HG02678 (cell line): ENCODE measurements at regions not wholly inside any gene's neighbourhood (a gene's known extent, or its start where the extent isn't known, plus 50 kb on each side); places are given as distances from the start of the nearest gene placed in this dataset.
A peak's percentile ranks its signal among the peaks of the same experiment; 100 is the strongest.

Source experiments
- ATAC-seq: cut with Tn5 transposase; IDR thresholded peaks from one replicate; pipeline ENCODE4 v1.9.1; 2021; ENCODE audit warnings: mild to moderate bottlenecking, moderate library complexity; ENCODE audit not compliant: unreplicated experiment

DNA sequence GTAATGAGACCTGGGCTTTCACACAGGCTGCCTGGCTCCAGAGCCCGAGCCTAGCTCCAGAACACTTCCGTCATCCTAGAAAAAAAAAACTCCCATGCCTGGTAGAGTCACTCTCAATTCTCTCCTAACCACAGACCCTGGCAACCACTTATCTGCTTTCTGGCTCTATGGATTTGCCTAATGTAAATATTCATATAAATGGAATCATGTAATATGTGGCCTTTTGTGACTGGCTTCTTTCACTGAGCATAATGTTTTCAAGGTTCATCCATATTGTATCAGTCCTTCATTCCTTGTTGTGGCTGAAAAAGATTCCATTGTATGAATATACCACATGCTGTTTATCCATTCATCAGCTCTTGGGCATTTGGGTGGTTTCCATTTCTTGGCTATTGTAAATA is 167.7 kb upstream of the MKLN1 start:
- ATAC-seq: no peak

DNA sequence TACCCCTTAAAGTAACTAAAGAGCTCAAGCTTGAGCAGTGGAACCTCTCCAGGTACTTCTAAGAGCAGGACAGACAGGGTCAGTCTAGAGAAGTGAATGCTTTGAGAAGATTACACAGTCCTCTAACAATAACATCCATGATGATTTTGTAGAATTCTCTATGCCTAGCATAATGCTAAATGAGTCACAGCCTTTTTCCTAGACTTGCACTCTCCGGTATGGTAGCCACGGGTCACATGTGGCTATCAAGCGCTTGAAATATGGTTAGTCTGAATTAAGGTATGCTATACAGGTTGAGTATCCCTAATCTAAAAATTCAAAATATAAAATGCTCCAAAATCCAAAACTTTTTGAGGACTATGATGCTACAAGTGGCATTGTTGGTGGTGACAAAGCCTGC is 166.6 kb upstream of the MKLN1 start:
- no peak for ATAC-seq

DNA sequence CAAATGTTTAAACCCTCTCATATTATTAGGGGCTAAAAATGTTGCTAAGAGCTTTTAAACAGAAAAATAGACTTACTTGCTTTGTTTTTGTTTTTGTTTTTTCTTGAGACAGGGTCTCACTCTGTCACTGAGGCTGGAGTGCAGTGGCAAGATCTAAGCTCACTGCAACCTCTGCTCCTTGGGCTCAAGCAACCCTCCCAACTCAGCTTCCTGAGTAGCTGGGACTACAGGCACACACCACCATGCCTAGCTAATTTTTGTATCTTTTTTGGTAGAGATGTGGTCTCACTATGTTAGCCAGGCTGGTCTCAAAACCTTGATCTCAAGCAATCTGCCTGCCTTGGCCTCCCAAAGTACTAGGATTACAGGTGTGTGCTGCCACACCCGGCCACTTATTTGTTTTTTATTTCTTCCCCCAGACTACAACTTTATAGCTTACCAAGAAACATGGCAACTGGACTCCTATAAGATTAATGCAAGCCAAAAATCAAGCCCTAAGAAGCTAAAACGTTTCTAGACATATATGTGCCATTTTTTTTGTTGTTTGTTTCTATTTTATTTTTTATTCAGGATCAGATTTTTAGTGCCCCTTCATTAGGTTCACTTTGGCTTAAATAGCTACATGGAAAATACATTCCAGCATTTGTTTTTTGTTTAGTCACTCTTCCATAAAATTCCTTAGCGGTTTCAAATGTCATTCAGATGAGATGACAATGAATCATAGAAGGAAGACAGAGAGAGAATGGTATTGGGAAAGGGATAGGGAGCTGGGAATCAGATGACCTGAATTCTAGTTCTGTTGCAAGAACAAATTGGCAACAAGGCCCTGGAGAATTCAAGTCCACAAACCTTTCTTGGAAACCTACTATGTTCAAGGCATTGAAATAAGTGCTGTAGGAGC is 163.4 kb upstream of the MKLN1 start:
- ATAC-seq: no peak

DNA sequence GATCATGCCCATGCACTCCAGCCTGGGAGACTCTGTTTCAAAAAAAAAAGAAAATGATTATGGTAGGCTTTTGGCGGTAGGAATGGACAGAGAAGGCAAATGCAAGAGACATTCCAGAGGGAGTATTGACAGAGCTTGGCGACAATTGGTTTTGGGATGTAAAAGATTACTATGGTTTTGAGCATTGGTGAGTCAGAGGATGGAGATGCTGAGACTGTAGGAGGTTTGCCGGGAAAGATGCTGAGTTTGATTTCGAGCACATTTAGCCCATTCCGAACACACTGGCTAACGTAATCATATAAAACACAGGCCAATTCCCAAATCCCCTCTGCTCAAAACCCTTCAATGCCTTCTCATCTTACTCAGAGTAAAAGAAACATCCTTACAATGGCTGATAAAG is 161.6 kb upstream of the MKLN1 start:
- no peak for ATAC-seq

DNA sequence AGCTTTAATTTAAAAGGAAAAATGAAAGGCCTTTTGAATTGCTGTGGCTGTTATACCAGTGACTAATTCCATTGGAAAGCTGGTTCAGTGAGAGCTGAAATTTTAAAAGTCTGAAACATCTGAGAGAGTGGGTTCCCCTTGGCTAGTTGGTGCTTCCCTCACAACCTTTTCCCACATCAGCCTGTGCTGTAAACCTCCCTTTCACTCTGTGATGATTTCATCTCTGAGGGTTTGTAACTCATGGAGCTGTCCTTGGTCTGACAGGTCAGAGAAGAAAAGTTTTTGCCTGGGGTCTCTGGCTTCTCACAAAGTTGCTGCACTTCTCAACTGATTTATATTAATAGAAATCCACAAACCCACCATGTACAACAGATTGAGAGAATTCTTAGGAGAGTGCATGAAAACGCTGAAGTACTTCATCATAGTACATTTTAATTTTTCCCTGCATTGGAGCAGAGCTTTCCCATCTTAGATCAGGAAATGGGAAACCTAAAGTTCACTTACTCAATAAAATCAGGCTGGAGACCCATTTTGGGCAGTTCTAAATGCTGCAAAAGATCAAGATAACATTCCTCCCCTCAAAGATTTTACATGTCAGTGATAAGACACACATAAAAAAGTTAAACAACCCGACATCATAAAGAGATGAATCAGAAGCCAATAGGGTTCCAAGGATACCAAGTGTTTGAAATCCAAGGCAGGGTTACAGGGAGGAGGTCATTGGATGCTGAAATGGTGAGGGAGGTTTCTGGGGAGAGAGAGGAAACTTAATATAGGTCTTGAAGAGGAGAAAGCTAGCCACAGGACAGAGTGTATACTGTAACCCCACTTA is 157.0 kb upstream of the MKLN1 start:
- no peak for ATAC-seq

DNA sequence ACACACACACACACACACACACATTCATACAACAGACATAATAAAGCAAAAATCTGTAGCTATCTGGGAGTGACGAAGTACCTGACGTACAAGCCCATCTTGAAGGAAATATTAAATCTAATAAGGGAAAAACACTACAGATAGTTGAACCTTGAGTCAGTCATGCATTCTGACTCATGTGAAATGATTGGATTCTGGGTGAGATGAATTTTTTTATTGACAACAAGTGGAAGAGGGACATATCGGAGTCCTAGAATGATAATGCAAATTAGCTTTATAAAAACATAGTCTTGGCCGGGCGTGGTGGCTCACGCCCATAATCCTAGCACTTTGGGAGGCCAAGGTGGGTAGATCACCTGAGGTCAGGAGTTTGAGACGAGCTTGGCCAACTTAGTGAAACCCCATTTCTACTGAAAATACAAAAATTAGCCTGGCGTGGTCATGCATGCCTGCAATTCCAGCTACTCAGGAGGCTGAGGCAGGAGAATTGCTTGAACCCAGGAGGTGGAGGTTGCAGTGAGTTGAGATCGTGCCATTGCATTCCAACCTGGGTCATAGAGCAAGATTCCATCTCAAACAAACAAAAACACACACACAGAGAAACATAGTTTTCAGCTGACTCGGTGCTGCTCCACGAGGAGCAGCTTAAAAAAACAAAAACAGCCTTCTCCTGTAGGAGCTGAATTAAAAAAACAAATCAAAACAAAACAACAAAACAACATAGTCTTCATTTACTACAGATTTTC is 154.4 kb upstream of the MKLN1 start:
- no peak for ATAC-seq

DNA sequence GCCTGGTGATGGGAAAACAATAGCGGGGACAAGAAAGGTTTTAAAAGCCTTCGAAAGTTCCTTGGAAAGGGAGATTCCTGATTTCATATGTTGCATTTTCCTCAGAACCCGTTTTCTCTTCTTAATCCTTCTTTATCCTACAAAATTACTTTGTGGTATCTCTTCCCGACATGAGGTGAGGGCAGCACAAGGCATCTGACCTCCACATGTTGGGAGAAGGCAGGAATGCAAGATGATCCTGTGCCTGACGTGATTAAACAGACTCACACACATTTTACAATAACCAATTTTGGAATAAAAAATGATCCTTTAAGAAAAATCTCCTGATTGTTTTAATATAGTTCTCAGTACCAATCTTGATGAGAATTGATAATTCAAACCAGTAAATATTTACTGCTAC is 153.3 kb upstream of the MKLN1 start:
- ATAC-seq: no peak

DNA sequence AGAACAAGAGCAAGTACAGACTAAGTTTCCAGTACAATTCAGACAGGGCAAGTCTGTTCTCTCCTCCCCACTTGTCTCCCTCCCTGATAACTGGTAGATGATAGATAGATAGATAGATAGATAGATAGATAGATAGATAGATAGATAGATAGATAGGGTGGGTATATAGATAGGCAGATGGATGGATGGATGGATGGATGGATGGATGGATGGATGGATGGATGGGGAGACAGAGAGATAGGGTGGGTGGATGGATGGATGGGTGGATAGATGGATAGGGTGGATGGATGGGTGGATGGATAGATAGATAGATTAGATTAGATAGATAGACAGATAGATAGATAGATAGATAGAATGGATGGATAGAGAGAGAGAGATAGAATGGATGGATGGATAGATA is 152.8 kb upstream of the MKLN1 start:
- no peak for ATAC-seq

DNA sequence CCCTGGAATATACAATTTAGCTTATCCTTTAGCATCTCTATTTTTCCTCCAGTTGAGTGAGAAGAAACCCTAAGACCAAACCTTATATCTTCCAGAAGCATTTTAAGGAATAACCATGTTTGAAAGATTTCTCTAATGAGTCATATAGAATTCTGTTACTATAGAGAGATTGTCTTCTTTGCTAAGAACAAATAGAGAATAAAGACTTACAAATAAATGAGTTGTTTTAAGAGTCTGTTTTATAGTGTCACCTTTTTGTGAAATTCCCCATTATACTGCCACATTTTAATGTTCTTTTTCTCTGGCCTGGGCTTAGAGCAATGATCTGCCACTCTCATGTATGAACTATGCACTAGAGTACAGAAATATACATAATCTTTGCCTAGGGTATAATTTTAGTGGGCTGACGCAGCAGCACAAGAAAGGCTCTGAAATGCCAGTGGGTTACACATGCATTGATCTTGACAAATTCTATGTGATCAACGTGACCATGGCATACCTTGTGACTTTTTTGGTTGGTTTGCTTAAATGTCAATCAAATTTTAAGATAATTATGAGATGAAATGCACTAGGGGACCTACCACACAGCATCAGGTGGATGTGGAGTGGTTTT is 145.1 kb upstream of the MKLN1 start:
- ATAC-seq: no peak

DNA sequence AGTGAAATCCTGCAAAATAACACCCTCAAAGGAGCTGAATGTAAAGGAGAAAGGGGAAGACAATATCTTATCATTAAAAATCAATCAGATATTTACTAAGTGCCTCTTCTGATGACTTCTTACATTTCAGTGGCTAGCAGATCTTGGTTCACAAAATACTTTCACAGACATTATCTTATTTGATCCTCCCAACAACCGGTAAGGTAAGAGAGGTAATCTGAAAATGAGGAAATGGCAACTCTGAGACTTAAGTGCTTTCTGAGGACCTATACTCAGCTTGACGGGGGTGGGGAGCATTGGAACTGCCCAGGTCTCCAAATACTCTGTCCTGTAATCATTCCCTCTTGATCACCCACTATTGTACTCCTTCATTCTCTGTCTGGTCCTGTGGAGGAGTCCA is 144.6 kb upstream of the MKLN1 start:
- no peak for ATAC-seq

DNA sequence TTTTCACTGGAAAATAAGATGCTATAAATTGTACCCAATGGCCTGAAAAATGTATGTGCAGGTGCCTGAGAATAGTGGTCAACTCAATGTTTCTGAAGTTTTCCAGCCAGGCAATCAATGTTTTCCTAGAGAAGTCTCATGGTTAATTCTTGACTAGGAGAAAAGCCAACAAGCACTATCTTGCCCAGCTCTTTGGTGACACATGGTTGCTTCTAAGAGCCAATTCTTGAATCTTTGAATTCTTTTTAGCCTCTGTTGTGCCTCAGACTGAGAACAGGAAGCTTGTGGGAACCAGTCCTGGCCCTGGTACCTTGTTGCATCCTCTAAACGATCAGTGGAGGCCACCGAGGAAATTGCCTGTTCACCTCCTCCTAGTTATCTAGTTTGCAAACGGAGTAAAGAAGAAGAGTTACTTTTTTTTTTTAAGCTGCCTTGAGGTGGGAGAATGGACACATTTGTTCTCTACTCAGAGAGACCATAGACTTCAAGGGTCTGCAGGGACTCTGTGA is 144.0 kb upstream of the MKLN1 start:
- ATAC-seq: no peak

DNA sequence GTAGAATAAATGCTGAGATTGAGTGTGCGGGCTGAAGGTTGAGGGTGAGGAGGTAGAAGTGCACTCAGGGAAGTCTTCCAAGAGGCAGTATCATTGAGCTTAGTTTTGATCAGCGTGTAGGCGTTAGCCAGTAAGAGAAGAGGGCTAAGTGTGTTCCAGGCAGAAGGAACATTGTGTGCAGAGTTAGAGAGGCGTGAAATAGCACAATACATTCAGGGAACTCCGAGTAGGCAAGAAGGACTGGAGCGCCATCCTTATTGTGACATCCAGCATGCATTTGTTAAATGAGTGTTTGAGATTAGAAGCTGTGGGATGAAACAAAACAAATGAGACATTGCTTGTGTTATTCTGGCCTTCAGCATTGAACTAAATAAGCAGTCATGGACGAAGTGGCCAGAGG is 140.9 kb upstream of the MKLN1 start:
- ATAC-seq: no peak

DNA sequence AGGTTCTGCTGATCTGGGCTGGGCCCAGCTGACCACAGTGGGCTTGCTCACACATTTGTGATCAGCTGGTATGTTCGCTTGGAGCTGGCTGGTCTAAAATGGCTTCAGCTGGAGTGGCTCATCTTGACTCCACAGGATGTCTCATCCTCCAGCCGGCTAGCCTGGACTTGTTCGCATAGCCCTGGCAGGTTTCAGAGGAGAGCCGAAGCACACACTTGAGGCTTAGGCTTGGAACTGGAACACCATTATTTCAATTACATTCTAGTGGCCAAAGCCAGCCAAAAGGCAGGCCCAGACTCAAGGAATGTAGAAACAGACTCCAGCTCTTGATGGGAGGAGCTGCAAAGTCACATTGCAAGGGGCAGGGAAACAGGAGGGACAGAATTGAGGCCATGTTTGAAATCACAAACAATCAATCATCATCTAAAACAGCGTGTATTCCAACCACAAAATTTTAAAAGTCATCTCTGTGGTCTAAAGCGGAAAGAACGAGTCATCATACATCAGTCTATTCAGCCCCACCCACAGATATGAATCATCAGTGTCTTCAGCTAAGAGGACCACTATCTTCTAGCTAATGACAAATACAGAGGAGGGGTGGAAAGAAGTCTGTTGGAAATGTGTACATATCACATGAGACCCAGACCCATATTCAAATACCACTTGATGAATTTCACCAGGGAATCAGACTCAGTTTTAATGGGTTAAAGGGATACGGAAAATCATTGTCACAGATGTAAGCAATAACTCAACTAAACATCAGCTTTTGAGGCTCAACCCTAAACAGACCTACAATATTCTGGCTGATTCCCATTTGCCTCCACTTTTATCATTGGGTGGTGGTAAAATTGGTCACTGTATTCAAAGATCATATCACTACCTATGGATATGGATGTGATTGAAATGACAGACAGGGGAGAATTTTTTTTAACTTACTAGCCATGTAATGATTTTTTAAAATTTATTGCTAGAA is 139.0 kb upstream of the MKLN1 start:
- ATAC-seq: peak; percentile 81

DNA sequence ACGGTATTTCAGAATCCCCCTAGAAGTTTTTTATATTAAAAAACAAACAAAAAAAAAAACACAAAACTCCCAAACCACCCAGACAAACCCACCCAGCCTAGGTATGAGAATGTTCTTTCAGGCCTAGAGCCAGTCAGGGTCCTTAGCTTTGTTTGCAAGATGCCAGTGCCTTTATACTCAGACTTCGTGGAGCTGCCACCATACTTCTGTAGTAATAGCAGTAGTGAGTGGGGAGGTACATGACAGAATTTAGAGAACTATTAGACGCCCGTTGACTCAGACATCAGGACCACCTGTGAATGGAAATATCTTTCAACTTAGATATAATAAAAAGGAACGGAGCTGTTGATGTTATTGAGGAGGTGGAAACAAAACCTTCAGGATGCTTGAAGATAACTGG is 138.2 kb upstream of the MKLN1 start:
- no peak for ATAC-seq

DNA sequence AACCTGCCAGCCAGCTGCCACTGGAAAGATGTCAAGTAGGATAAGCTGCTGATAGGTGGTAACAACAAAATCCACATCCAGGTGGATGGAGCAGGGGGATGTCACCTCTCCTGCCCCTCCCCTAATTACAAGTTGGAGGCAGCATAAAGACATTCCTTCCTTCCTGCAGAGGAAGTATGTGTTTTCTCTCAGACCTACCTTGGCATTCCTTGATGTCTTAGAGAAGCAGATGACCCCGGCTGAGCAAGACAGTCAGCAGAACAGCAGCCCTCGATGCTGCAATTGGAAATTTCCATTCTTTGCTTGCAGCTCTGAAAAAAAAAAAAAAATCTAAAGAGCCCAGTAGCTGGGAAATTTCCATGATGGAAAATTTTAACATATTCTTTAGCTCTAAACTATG is 137.5 kb upstream of the MKLN1 start:
- no peak for ATAC-seq

DNA sequence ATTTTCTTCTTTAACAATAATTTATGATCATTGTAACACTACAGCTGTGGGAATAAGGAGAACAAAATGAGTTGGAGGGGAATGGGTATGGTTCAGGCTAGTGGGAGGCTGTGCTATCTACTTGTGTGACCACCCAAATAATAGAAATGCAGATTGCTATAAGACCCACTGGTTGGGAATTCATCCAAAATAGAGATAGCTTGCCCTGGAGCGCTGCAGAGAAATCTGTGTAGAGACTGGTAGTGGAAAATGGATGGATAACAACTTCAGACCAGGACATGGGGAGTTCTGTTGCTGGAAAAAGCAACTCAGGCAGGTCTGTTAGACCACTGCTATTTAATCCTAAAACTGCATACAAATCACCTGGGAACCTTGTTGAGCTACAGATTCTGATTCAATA is 137.1 kb upstream of the MKLN1 start:
- ATAC-seq: no peak

DNA sequence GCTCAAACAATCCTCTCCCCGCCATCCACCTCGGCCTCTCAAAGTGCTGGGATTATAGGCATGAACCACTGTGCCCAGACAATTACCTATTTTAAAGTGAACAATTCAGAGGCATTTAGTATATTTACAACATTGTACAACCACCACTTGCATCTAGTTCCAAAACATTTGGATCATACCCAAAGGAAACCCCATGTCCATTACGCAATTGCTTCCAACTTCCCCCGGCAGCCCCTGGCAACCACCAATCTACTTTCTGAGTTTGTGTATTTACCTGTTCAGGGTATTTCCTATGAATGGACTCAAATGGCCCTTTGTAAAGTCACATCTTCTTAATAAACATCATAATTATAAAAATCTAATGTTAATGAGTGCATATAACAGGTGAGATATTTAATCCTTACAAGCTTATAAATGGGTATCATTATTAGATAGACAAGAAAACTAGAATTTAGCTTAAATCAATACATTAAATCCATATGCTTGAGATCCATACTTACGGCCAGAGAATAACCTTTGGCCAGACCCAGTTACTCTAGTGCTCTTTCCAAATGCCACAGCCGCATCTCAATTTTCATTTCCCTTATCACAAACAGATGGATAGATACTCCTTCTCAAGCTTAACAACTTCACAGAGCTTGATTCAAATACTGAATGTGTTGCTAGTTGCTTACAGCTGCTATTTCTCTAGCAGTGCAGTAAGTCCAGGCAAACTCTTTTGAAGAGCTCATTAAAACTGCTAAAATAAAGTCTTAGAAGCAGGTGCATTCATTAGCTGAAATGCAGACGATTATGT is 133.4 kb upstream of the MKLN1 start:
- no peak for ATAC-seq

DNA sequence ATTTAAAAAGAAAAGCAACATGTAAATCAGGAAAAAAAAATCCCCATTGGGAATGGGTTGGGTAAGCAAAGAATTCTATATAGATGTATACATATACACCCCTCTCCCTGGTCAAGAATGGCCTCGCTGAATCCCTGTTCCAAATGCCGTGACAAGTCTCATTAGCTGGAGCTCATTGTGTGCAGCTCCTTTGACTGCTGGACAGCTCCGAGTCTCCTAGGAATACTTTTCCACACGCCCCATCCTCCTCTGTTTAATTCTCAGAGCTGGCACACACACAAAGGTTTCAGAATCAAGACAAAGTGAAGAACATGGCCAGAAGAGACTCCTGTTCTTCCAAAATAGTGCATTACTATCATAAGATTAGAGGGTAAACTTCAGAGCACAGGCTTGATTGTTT is 130.9 kb upstream of the MKLN1 start:
- no peak for ATAC-seq
